HEK293T (cell line): ENCODE measurements at regions not wholly inside any gene's neighbourhood (a gene's known extent, or its start where the extent isn't known, plus 50 kb on each side); places are given as distances from the start of the nearest gene placed in this dataset.

Experiments used
- BHLHE40 ChIP-seq: fragments of 450-650 bp; IDR thresholded peaks from 2 replicates; pipeline ENCODE4 v1.6.1; 2016; ENCODE audit warnings: mild to moderate bottlenecking, moderate library complexity, borderline replicate concordance
- FOXK2 ChIP-seq: fragments of 450-650 bp; IDR thresholded peaks from 2 replicates; pipeline ENCODE4 v1.6.1; 2016; ENCODE audit warnings: mild to moderate bottlenecking
- HDGF ChIP-seq: fragments of 450-650 bp; IDR thresholded peaks from 2 replicates; pipeline ENCODE4 v1.6.1; 2017; ENCODE audit warnings: antibody characterized with exemption, borderline replicate concordance
- L3MBTL2 ChIP-seq: fragments of 450-650 bp; conservative IDR thresholded peaks from 2 replicates; pipeline ENCODE4 v1.6.1; 2016; ENCODE audit warnings: mild to moderate bottlenecking
- NFRKB ChIP-seq: fragments of 450-650 bp; IDR thresholded peaks from 2 replicates; pipeline ENCODE4 v1.6.1; 2016; ENCODE audit warnings: mild to moderate bottlenecking, moderate library complexity
- SP1 ChIP-seq: fragments of 450-650 bp; IDR thresholded peaks from 2 replicates; pipeline ENCODE4 v1.6.1; 2017
- SUZ12 ChIP-seq: fragments of 450-650 bp; IDR thresholded peaks from 2 replicates; pipeline ENCODE4 v1.6.1; 2016; ENCODE audit warnings: mild to moderate bottlenecking
- TARDBP ChIP-seq: fragments of 450-650 bp; IDR thresholded peaks from 2 replicates; pipeline ENCODE4 v1.6.1; 2016
- ZNF384 ChIP-seq: fragments of 450-650 bp; IDR thresholded peaks from 2 replicates; pipeline ENCODE4 v1.6.1; 2016

DNA sequence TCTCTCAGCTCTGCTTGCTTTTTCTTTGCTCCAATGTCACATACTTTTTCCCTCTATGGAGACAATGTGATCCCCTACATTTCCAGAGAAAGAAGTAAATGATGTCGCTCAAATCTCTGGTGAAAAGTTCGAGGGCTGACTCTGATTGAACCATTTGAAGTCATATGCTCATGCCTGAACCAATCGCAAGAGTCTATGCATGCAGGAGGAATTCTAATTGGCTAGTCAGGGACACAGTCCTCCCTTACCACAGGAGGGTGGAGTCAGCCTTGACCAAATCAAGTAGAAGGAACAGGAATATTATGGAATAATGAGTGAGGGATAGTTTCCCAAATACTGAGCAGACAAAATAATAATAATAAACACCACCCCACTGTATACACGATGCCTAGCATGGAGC lies 96.8 kb downstream of the PRLHR start:
- TF ChIP-seq L3MBTL2 (no peak), ZNF384 (no peak), FOXK2 (no peak), TARDBP (no peak), SUZ12 (no peak), HDGF (no peak), BHLHE40 (no peak), NFRKB (no peak), SP1 (no peak)
